K562 (cell line): ENCODE measurements at regions not wholly inside any gene's neighbourhood (a gene's known extent, or its start where the extent isn't known, plus 50 kb on each side); places are given as distances from the start of the nearest gene placed in this dataset.

Source experiments
- ATAC-seq: fragments of 200-7000 bp; cut with Tn5 transposase; 3 replicates; pipeline ENCODE4 v1.9.1; 2020; ENCODE audit warnings: moderate library complexity
- BruUV-seq: library from RNA; stranded (reverse); fragments of 400-500 nt; replicated peaks from 2 replicates; lab custom pipeline; 2021; lab: Mats Ljungman, UMichigan
- CTCF ChIA-PET: fragments of 300-600 bp; formaldehyde crosslinking; extraction: SDS; loops from one replicate; lab custom pipeline; 2021; ENCODE audit warnings: low intra/inter-chr PET ratio; lab: Yijun Ruan, JAX
- POLR2A ChIA-PET: fragments of 300-600, 350-650 bp; sonication (Branson Sonifier 250); formaldehyde crosslinking; extraction: SDS; loops from one replicate; lab custom pipeline; 2021; ENCODE audit warnings: antibody characterized with exemption, inconsistent platforms; lab: Yijun Ruan, JAX
- DNase-seq, 4 experiments: peaks; one replicate each; pipeline versions ENCODE4 v3.0.0 to v3.0.0-alpha.2; 2011 to 2018; ENCODE audit warnings: low spot score in 3 of 4, mixed read lengths in 3 of 4; ENCODE audit errors: extremely low read depth in 1 of 4
- FAIRE-seq: peaks from 2 replicates; lab custom pipeline; 2011; peaks lifted over from hg19 to GRCh38; lab: Jason Lieb, UNC
- H2AFZ ChIP-seq: 2 replicates; pipeline ENCODE4 v1.6.0; 2011; ENCODE audit warnings: low read depth, low read length, control low read depth, inconsistent platforms
- H3K27ac ChIP-seq: fragments of 200-600 bp; 3 replicates; pipeline ENCODE4 v1.8.0; 2011; ENCODE audit warnings: low read depth, mild to moderate bottlenecking, control low read depth, inconsistent platforms, low read length, moderate library complexity, mixed read lengths; ENCODE audit errors: extremely low read depth
- H3K27me3 ChIP-seq, 2 experiments: fragments of 300-600 bp in 1 of 2; 2 replicates in 1 of 2; 3 replicates in 1 of 2; pipeline versions ENCODE4 v1.6.0 to v1.8.0; 2011; ENCODE audit warnings: inconsistent platforms in 2 of 2, low read length in 2 of 2, mild to moderate bottlenecking in 1 of 2, mixed read lengths in 1 of 2, moderate library complexity in 1 of 2; ENCODE audit not compliant: control insufficient read depth in 2 of 2, insufficient read depth in 2 of 2
- H3K36me3 ChIP-seq: fragments of 300-600 bp; 3 replicates; pipeline ENCODE4 v1.8.0; 2011; ENCODE audit warnings: mild to moderate bottlenecking, low read length, inconsistent platforms; ENCODE audit not compliant: control insufficient read depth, insufficient read depth
- H3K4me1 ChIP-seq, 2 experiments: fragments of 200-600 bp in 1 of 2; replicated peaks in 1 of 2; 2 replicates in 1 of 2; 3 replicates in 1 of 2; pipeline versions ENCODE4 v1.5.1 to v1.8.0; 2011; ENCODE audit warnings: inconsistent platforms in 2 of 2, low read length in 2 of 2, mild to moderate bottlenecking in 1 of 2, mixed read lengths in 1 of 2, moderate library complexity in 1 of 2; ENCODE audit not compliant: control insufficient read depth in 2 of 2, insufficient read depth in 2 of 2
- H3K4me2 ChIP-seq: 2 replicates; pipeline ENCODE4 v1.6.1; 2011; ENCODE audit warnings: low read length, control low read depth, inconsistent platforms, mixed read lengths; ENCODE audit not compliant: insufficient read depth
- H3K4me3 ChIP-seq: fragments of 200-600 bp; sonication (generic), shearing (Covaris generic); 2 replicates; pipeline ENCODE4 v1.5.1; 2016; ENCODE audit warnings: control low read depth, inconsistent platforms
- H3K79me2 ChIP-seq: fragments of 200-600 bp; 3 replicates; pipeline ENCODE4 v1.8.0; 2011; ENCODE audit warnings: low read length, inconsistent platforms; ENCODE audit not compliant: control insufficient read depth, insufficient read depth
- H3K9ac ChIP-seq, 2 experiments: 2 replicates each; pipeline versions ENCODE4 v1.6.0 to v1.6.1; 2011; ENCODE audit warnings: low read depth in 2 of 2, low read length in 2 of 2, control low read depth in 1 of 2, inconsistent platforms in 1 of 2, mild to moderate bottlenecking in 1 of 2, mixed read lengths in 1 of 2; ENCODE audit not compliant: insufficient read depth in 1 of 2
- H3K9me1 ChIP-seq: one replicate; pipeline ENCODE4 v1.6.0; 2011; ENCODE audit warnings: inconsistent platforms, mild to moderate bottlenecking, low read length, moderate library complexity; ENCODE audit not compliant: control insufficient read depth, insufficient read depth
- H3K9me3 ChIP-seq: replicated peaks from 2 replicates; pipeline ENCODE4 v1.5.1; 2011; ENCODE audit warnings: low read depth, low read length, inconsistent platforms; ENCODE audit not compliant: control insufficient read depth, insufficient read depth
- H4K20me1 ChIP-seq: replicated peaks from 2 replicates; pipeline ENCODE4 v1.6.1; 2011; ENCODE audit warnings: low read length, inconsistent platforms, mixed read lengths; ENCODE audit not compliant: control insufficient read depth, insufficient read depth
- ADNP ChIP-seq: fragments of 200-800 bp; sonication (Bioruptor generic); IDR thresholded peaks from 2 replicates; pipeline ENCODE4 v1.6.1; 2016; ENCODE audit warnings: missing genetic modification characterization, missing compliant biosample characterization
- ATF1 ChIP-seq, 2 experiments: fragments of 450-650 bp in 1 of 2; IDR thresholded peaks; 2 replicates each; pipeline ENCODE4 v1.6.1; 2016; ENCODE audit warnings: missing compliant biosample characterization in 1 of 2, missing genetic modification characterization in 1 of 2
- ETV1 ChIP-seq: fragments of 450-650 bp; conservative IDR thresholded peaks from 2 replicates; pipeline ENCODE4 v1.6.1; 2016; ENCODE audit warnings: missing genetic modification characterization, control low read depth, low read depth, missing compliant biosample characterization
- HSF4 ChIP-seq: fragments of 250-450 bp; sonication (Bioruptor Pico); IDR thresholded peaks from 2 replicates; pipeline ENCODE4 v2.1.2; 2022; ENCODE audit warnings: mild to moderate bottlenecking, moderate library complexity, borderline replicate concordance
- KDM5B ChIP-seq: fragments of 200-600 bp; sonication (generic); IDR thresholded peaks from 2 replicates; pipeline ENCODE4 v1.6.1; 2012; ENCODE audit warnings: low read depth, mild to moderate bottlenecking, moderate library complexity, low read length, control low read depth, inconsistent platforms; ENCODE audit not compliant: insufficient replicate concordance
- L3MBTL2 ChIP-seq: fragments of 450-650 bp; IDR thresholded peaks from 2 replicates; pipeline ENCODE4 v1.6.1; 2016; ENCODE audit warnings: mild to moderate bottlenecking, moderate library complexity
- SP2 ChIP-seq: IDR thresholded peaks from 2 replicates; pipeline ENCODE4 v1.6.1; 2011; ENCODE audit warnings: mild to moderate bottlenecking, low read depth, low read length, moderate library complexity; ENCODE audit not compliant: poor library complexity, severe bottlenecking; ENCODE audit errors: extremely low read depth
- SRF ChIP-seq, 2 experiments: fragments of 250-450, 450-650 bp in 1 of 2; sonication (Bioruptor Pico) in 1 of 2; sonication (generic) in 1 of 2; formaldehyde crosslinking; IDR thresholded peaks; 2 replicates each; pipeline versions ENCODE4 v1.5.0 to v1.5.1; 2020 to 2022; ENCODE audit warnings: mild to moderate bottlenecking in 1 of 2, missing genetic modification reagents in 1 of 2
- ZBED1 ChIP-seq: IDR thresholded peaks from 2 replicates; pipeline ENCODE4 v1.6.1; 2014
- ZBTB7A ChIP-seq: IDR thresholded peaks from 2 replicates; pipeline ENCODE4 v1.6.1; 2011; ENCODE audit warnings: low read depth, mild to moderate bottlenecking, low read length, moderate library complexity, borderline replicate concordance; ENCODE audit not compliant: control insufficient read depth
- ZFP30 ChIP-seq: fragments of 250-450 bp; sonication (Bioruptor Pico); IDR thresholded peaks from 2 replicates; pipeline ENCODE4 v1.8.0; 2022; ENCODE audit warnings: moderate library complexity, mild to moderate bottlenecking, inconsistent platforms, borderline replicate concordance
- ZNF224 ChIP-seq: sonication (generic); formaldehyde crosslinking; IDR thresholded peaks from 2 replicates; pipeline ENCODE4 v1.8.0; 2022; ENCODE audit warnings: mild to moderate bottlenecking, missing genetic modification reagents
- ZNF263 ChIP-seq: sonication (generic); formaldehyde crosslinking; IDR thresholded peaks from 2 replicates; pipeline ENCODE4 v1.8.0; 2022; ENCODE audit warnings: mild to moderate bottlenecking, missing genetic modification reagents, borderline replicate concordance
- ZNF644 ChIP-seq: fragments of 200-800 bp; sonication (Bioruptor generic); IDR thresholded peaks from 2 replicates; pipeline ENCODE4 v1.6.1; 2016; ENCODE audit warnings: low read depth, missing genetic modification characterization, missing compliant biosample characterization
- WGBS: fragments of 100-300 bp; shearing (Covaris generic); methylation state at CpG from one replicate; pipeline ENCODE4 v1.1.6; 2016; ENCODE audit warnings: low coverage, mixed read lengths; ENCODE audit not compliant: insufficient coverage; ENCODE audit errors: missing lambda C conversion rate; 5-methylcytosine and 5-hydroxymethylcytosine counted together
- in situ Hi-C: fragments of 300-500 bp; cut with MboI; formaldehyde crosslinking; loops from 4 replicates; pipeline ENCODE4 v1.15.0; 2018; ENCODE audit warnings: inconsistent platforms, mixed read lengths
- intact Hi-C: fragments of 100-400 bp; cut with micrococcal nuclease; formaldehyde crosslinking; loops from 2 replicates; pipeline ENCODE4 v1.14.2; 2022
- TF ChIP-seq, protein P1 (sequence below): fragments of 250-450 bp; sonication (Bioruptor Pico); IDR thresholded peaks from 2 replicates; pipeline ENCODE4 v1.8.0; 2021; ENCODE audit warnings: moderate library complexity, mild to moderate bottlenecking, inconsistent platforms
- TF ChIP-seq, protein P2 (sequence below), 2 experiments: fragments of 450-650 bp in 1 of 2; sonication (generic) in 1 of 2; formaldehyde crosslinking; conservative IDR thresholded peaks; 2 replicates each; pipeline versions ENCODE4 v1.4.0 to v1.8.1; 2020 to 2022; ENCODE audit warnings: mild to moderate bottlenecking in 1 of 2, missing genetic modification reagents in 1 of 2

DNA sequence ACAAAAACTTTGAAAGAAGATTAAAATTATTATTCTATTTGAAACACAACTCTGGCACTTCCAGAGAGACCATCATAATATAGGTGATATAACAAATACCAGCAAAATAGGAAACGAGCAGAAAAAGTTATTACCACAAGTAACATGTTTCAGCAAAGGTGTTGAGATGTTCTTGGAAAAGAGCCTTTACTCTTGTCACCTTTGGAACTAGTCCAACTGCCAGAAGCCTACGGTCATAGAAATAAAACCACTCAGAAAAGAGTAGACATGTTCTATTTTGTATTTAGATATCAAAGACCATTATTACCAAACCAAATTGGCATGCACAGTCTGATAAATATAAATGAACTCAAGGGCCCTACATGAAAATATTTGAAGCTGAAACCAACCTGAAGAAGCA, 145.0 kb upstream of the DMAC1 start:
- DNase-seq (no peak), FAIRE-seq (no peak), ATAC-seq (no peak)
- no peaks in the 10 kb centered on the region for H3K36me3 ChIP-seq
- no peak overlapping the region for H2AFZ ChIP-seq
- H3K27me3 ChIP-seq: no peaks in the 10 kb centered on the region
- no peak overlapping the region for H3K9ac ChIP-seq
- no peak overlapping the region for H3K27ac ChIP-seq
- intact Hi-C loops (no loop called here), in situ Hi-C loops (no loop called here)
- H3K79me2 ChIP-seq: no peaks in the 10 kb centered on the region
- ChIA-PET POLR2A (no interaction called here), CTCF (no interaction called here)
- 0% methylated on average over 2 of the region's 2 CpGs for WGBS
- no peaks in the 10 kb centered on the region for H3K9me3 ChIP-seq
- H3K9me1 ChIP-seq: no peaks in the 10 kb centered on the region
- no TSS peak for BruUV-seq
- H3K4me2 ChIP-seq: no peak overlapping the region
- H4K20me1 ChIP-seq: no peaks in the 10 kb centered on the region
- TF ChIP-seq ZNF224 (CRISPR knock-in tag) (no peak), ZBTB7A (no peak), ZBED1 (no peak), ATF1 (CRISPR knock-in tag; IDR thresholded peaks at IDR 0.05) (no peak), ATF1 (tag; IDR thresholded peaks at IDR 0.05) (no peak), KDM5B (no peak), ZNF644 (no peak), L3MBTL2 (no peak), HSF4 (CRISPR knock-in tag) (no peak), ADNP (tag) (no peak), SP2 (no peak), ZNF263 (CRISPR knock-in tag) (no peak), SRF (CRISPR knock-in tag; IDR thresholded peaks at IDR 0.05) (no peak), ZFP30 (CRISPR knock-in tag) (no peak), ETV1 (tag) (no peak)
- TF ChIP-seq, protein P1, sequence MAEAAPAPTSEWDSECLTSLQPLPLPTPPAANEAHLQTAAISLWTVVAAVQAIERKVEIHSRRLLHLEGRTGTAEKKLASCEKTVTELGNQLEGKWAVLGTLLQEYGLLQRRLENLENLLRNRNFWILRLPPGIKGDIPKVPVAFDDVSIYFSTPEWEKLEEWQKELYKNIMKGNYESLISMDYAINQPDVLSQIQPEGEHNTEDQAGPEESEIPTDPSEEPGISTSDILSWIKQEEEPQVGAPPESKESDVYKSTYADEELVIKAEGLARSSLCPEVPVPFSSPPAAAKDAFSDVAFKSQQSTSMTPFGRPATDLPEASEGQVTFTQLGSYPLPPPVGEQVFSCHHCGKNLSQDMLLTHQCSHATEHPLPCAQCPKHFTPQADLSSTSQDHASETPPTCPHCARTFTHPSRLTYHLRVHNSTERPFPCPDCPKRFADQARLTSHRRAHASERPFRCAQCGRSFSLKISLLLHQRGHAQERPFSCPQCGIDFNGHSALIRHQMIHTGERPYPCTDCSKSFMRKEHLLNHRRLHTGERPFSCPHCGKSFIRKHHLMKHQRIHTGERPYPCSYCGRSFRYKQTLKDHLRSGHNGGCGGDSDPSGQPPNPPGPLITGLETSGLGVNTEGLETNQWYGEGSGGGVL (CRISPR knock-in tag): no peak
- TF ChIP-seq, protein P2, sequence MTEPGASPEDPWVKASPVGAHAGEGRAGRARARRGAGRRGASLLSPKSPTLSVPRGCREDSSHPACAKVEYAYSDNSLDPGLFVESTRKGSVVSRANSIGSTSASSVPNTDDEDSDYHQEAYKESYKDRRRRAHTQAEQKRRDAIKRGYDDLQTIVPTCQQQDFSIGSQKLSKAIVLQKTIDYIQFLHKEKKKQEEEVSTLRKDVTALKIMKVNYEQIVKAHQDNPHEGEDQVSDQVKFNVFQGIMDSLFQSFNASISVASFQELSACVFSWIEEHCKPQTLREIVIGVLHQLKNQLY (CRISPR knock-in tag; conservative IDR thresholded peaks at IDR 0.05): no peak
- H3K4me3 ChIP-seq: no peak overlapping the region
- H3K4me1 ChIP-seq: no peaks in the 10 kb centered on the region
